Neural cell (in vitro differentiated cells): ENCODE measurements at regions not wholly inside any gene's neighbourhood (a gene's known extent, or its start where the extent isn't known, plus 50 kb on each side); places are given as distances from the start of the nearest gene placed in this dataset.

Experiments
- H2AFZ ChIP-seq: fragments of 200-600, 300-800 bp; sonication (generic), shearing (Covaris generic); 2 replicates; pipeline ENCODE4 v1.6.0; 2014; ENCODE audit warnings: low read depth, mild to moderate bottlenecking, antibody characterized with exemption, low read length, moderate library complexity
- H3F3A ChIP-seq: fragments of 200-600 bp; shearing (Covaris generic); 2 replicates; pipeline ENCODE4 v1.6.1; 2016; ENCODE audit warnings: mild to moderate bottlenecking, moderate library complexity, mixed read lengths, antibody characterized with exemption, low read length; ENCODE audit not compliant: insufficient read depth, poor library complexity, severe bottlenecking
- H3K27ac ChIP-seq: fragments of 200-600, 300-800 bp; sonication (generic), shearing (Covaris generic); 2 replicates; pipeline ENCODE4 v1.5.1; 2014; ENCODE audit warnings: mild to moderate bottlenecking, low read length, moderate library complexity
- H3K27me3 ChIP-seq: fragments of 300-800, 200-600 bp; sonication (generic), shearing (Covaris generic); 2 replicates; pipeline ENCODE4 v1.6.0; 2014; ENCODE audit warnings: mild to moderate bottlenecking, low read depth, low read length, moderate library complexity; ENCODE audit not compliant: insufficient read depth
- H3K36me3 ChIP-seq: fragments of 300-800, 200-600 bp; sonication (generic), shearing (Covaris generic); 2 replicates; pipeline ENCODE4 v1.5.1; 2014; ENCODE audit warnings: mild to moderate bottlenecking, antibody characterized with exemption, low read length, moderate library complexity; ENCODE audit not compliant: insufficient read depth
- H3K4me2 ChIP-seq: fragments of 300-800, 200-600 bp; sonication (generic), shearing (Covaris generic); 2 replicates; pipeline ENCODE4 v1.6.0; 2014; ENCODE audit warnings: mild to moderate bottlenecking, low read length
- H3K4me3 ChIP-seq: fragments of 300-800, 200-600 bp; sonication (generic), shearing (Covaris generic); 2 replicates; pipeline ENCODE4 v1.5.1; 2014; ENCODE audit warnings: mild to moderate bottlenecking, low read length, moderate library complexity
- H3K79me2 ChIP-seq: fragments of 200-600 bp; shearing (Covaris generic); replicated peaks from 2 replicates; pipeline ENCODE4 v1.6.0; 2014; ENCODE audit warnings: mild to moderate bottlenecking, low read length, moderate library complexity; ENCODE audit not compliant: insufficient read depth
- H3K9ac ChIP-seq: fragments of 300-800, 200-600 bp; sonication (generic), shearing (Covaris generic); 2 replicates; pipeline ENCODE4 v1.6.1; 2016; ENCODE audit warnings: mild to moderate bottlenecking, low read length, mixed read lengths
- H3K9me2 ChIP-seq: fragments of 200-600 bp; shearing (Covaris generic); 2 replicates; pipeline ENCODE4 v1.6.1; 2016; ENCODE audit warnings: mild to moderate bottlenecking, low read length, mixed read lengths; ENCODE audit not compliant: insufficient read depth
- H3K9me3 ChIP-seq: fragments of 200-600, 300-800 bp; sonication (generic), shearing (Covaris generic); 2 replicates; pipeline ENCODE4 v1.6.1; 2016; ENCODE audit warnings: mild to moderate bottlenecking, mixed run types, low read length, moderate library complexity, mixed read lengths
- H4K20me1 ChIP-seq: fragments of 200-600 bp; shearing (Covaris generic); 2 replicates; pipeline ENCODE4 v1.6.1; 2016; ENCODE audit warnings: mild to moderate bottlenecking, mixed run types; ENCODE audit not compliant: insufficient read depth
- CTCF ChIP-seq: fragments of 450-650 bp; IDR thresholded peaks from 2 replicates; pipeline ENCODE4 v1.5.1; 2014; ENCODE audit warnings: antibody characterized with exemption, mild to moderate bottlenecking, moderate library complexity; ENCODE audit not compliant: poor library complexity, severe bottlenecking
- EP300 ChIP-seq: fragments of 450-650 bp; conservative IDR thresholded peaks from 2 replicates; pipeline ENCODE4 v1.6.1; 2014; ENCODE audit warnings: antibody characterized with exemption, mild to moderate bottlenecking, moderate library complexity; ENCODE audit not compliant: poor library complexity, severe bottlenecking
- EZH2 ChIP-seq: fragments of 200-600, 300-800 bp; shearing (Covaris generic), sonication (generic); IDR thresholded peaks from 2 replicates; pipeline ENCODE4 v1.6.1; 2014; ENCODE audit warnings: antibody characterized with exemption, low read length, borderline replicate concordance, mild to moderate bottlenecking; ENCODE audit not compliant: insufficient read depth, poor library complexity, severe bottlenecking
- MXI1 ChIP-seq: fragments of 450-650 bp; conservative IDR thresholded peaks from 2 replicates; pipeline ENCODE4 v1.6.1; 2014; ENCODE audit warnings: antibody characterized with exemption, mild to moderate bottlenecking; ENCODE audit not compliant: poor library complexity, severe bottlenecking
- POLR2AphosphoS5 ChIP-seq: IDR thresholded peaks from 2 replicates; pipeline ENCODE4 v1.6.1; 2012
- RAD21 ChIP-seq: fragments of 450-650 bp; conservative IDR thresholded peaks from 2 replicates; pipeline ENCODE4 v1.6.1; 2014; ENCODE audit warnings: antibody characterized with exemption, mild to moderate bottlenecking, moderate library complexity
- REST ChIP-seq: IDR thresholded peaks from 2 replicates; pipeline ENCODE4 v1.6.1; 2012; ENCODE audit warnings: borderline replicate concordance
- SMC3 ChIP-seq: fragments of 450-650 bp; conservative IDR thresholded peaks from 2 replicates; pipeline ENCODE4 v1.6.1; 2014; ENCODE audit warnings: antibody characterized with exemption, mild to moderate bottlenecking, moderate library complexity; ENCODE audit not compliant: poor library complexity
- TAF1 ChIP-seq: IDR thresholded peaks from 2 replicates; pipeline ENCODE4 v1.6.1; 2012; ENCODE audit warnings: low read depth

- Histone ChIP-seq H3K79me2 (no peaks in the 10 kb centered on the region), H3K36me3 (no peaks in the 10 kb centered on the region), H4K20me1 (no peaks in the 10 kb centered on the region), H3K27me3 (no peaks in the 10 kb centered on the region), H3K9me3 (no peaks in the 10 kb centered on the region), H2AFZ (no peak overlapping the region), H3K27ac (no peak overlapping the region), H3K4me3 (no peak overlapping the region), H3F3A (no peaks in the 10 kb centered on the region), H3K9me2 (no peaks in the 10 kb centered on the region), H3K9ac (no peak overlapping the region), H3K4me2 (no peak overlapping the region)
- TF ChIP-seq EZH2: no peak
Measured at GRCh38 chr18:2303517-2304238, 267.6 kb downstream of the METTL4 start.

- Histone ChIP-seq H3K27me3 (no peaks in the 10 kb centered on the region), H4K20me1 (no peaks in the 10 kb centered on the region), H3K4me3 (no peak overlapping the region), H2AFZ (no peak overlapping the region), H3K4me2 (no peak overlapping the region), H3K27ac (no peak overlapping the region), H3K9ac (no peak overlapping the region), H3F3A (no peaks in the 10 kb centered on the region), H3K9me2 (no peaks in the 10 kb centered on the region), H3K36me3 (no peaks in the 10 kb centered on the region), H3K79me2 (no peaks in the 10 kb centered on the region), H3K9me3 (no peaks in the 10 kb centered on the region)
- TF ChIP-seq MXI1: no peak
Measured at GRCh38 chr18:2304378-2305175, 266.7 kb downstream of the METTL4 start.

- no peak overlapping the region for H3K4me3 ChIP-seq
- no peaks in the 10 kb centered on the region for H4K20me1 ChIP-seq
- no peaks in the 10 kb centered on the region for H3K9me3 ChIP-seq
- H3K9ac ChIP-seq: no peak overlapping the region
- H3K27me3 ChIP-seq: no peaks in the 10 kb centered on the region
- no peak overlapping the region for H3K4me2 ChIP-seq
- no peak overlapping the region for H2AFZ ChIP-seq
- H3F3A ChIP-seq: no peaks in the 10 kb centered on the region
- TF ChIP-seq SMC3 (no peak), POLR2AphosphoS5 (no peak), EP300 (no peak), RAD21 (no peak), TAF1 (no peak), REST (no peak), CTCF (no peak), MXI1 (no peak), EZH2 (no peak)
- H3K36me3 ChIP-seq: no peaks in the 10 kb centered on the region
- no peaks in the 10 kb centered on the region for H3K9me2 ChIP-seq
- H3K79me2 ChIP-seq: no peaks in the 10 kb centered on the region
- no peak overlapping the region for H3K27ac ChIP-seq
Measured at GRCh38 chr18:2306606-2307005, 264.7 kb downstream of the METTL4 start.
